K562 (cell line): ENCODE measurements at regions not wholly inside any gene's neighbourhood (a gene's known extent, or its start where the extent isn't known, plus 50 kb on each side); places are given as distances from the start of the nearest gene placed in this dataset.

Experiments used
- CEBPZ ChIP-seq: fragments of 150-350 bp; IDR thresholded peaks from 2 replicates; pipeline ENCODE4 v1.6.1; 2014; ENCODE audit warnings: low read depth, mild to moderate bottlenecking, low read length, borderline replicate concordance
- E2F4 ChIP-seq: sonication (generic); formaldehyde crosslinking; IDR thresholded peaks from 2 replicates; pipeline ENCODE4 v1.8.0; 2022; ENCODE audit warnings: mild to moderate bottlenecking, low read depth, missing genetic modification reagents
- E2F5 ChIP-seq: sonication (generic); formaldehyde crosslinking; IDR thresholded peaks from 2 replicates; pipeline ENCODE4 v1.8.0; 2022; ENCODE audit warnings: mild to moderate bottlenecking, missing genetic modification reagents
- ETV6 ChIP-seq, 3 experiments: fragments of 150-350 bp in 1 of 3; sonication (generic) in 1 of 3; formaldehyde crosslinking in 1 of 3; IDR thresholded peaks; 2 replicates each; pipeline versions ENCODE4 v1.6.1 to v1.8.0; 2014 to 2022; ENCODE audit warnings: borderline replicate concordance in 2 of 3, low read depth in 2 of 3, antibody characterized with exemption in 1 of 3, low read length in 1 of 3, mild to moderate bottlenecking in 1 of 3, missing genetic modification reagents in 1 of 3
- FOXM1 ChIP-seq, 2 experiments: fragments of 450-650 bp in 1 of 2; sonication (generic) in 1 of 2; formaldehyde crosslinking in 1 of 2; IDR thresholded peaks; 2 replicates each; pipeline versions ENCODE4 v1.6.1 to v1.9.0; 2017 to 2022; ENCODE audit warnings: low read depth in 2 of 2, mild to moderate bottlenecking in 2 of 2, missing genetic modification reagents in 1 of 2, moderate library complexity in 1 of 2
- MECOM ChIP-seq: fragments of 250-450 bp; sonication (Bioruptor Pico); IDR thresholded peaks from 2 replicates; pipeline ENCODE4 v1.8.0; 2022; ENCODE audit warnings: inconsistent platforms
- MXD1 ChIP-seq: fragments of 250-450 bp; sonication (Bioruptor Pico); IDR thresholded peaks from 2 replicates; pipeline ENCODE4 v1.8.0; 2021; ENCODE audit warnings: borderline replicate concordance, mild to moderate bottlenecking, moderate library complexity; ENCODE audit not compliant: poor library complexity, severe bottlenecking
- PHF20 ChIP-seq: fragments of 450-650 bp; IDR thresholded peaks from 2 replicates; pipeline ENCODE4 v1.6.1; 2018; ENCODE audit not compliant: partially characterized antibody
- POLR2H ChIP-seq: IDR thresholded peaks from 2 replicates; pipeline ENCODE4 v1.6.1; 2016; ENCODE audit warnings: missing genetic modification characterization, low read depth, mild to moderate bottlenecking, control low read depth, missing compliant biosample characterization, moderate library complexity
- TRIM24 ChIP-seq, 2 experiments: fragments of 450-650 bp; IDR thresholded peaks; 2 replicates each; pipeline ENCODE4 v1.6.1; 2016
- USF1 ChIP-seq: sonication (generic); formaldehyde crosslinking; IDR thresholded peaks from 2 replicates; pipeline ENCODE4 v1.9.0; 2022; ENCODE audit warnings: mild to moderate bottlenecking, missing genetic modification reagents
- XRCC3 ChIP-seq: fragments of 450-650 bp; IDR thresholded peaks from 2 replicates; pipeline ENCODE4 v1.6.1; 2017; ENCODE audit warnings: mild to moderate bottlenecking, moderate library complexity
- ZC3H4 ChIP-seq: sonication (generic); formaldehyde crosslinking; IDR thresholded peaks from 2 replicates; pipeline ENCODE4 v1.9.0; 2021; ENCODE audit warnings: missing genetic modification reagents, borderline replicate concordance
- ZMIZ1 ChIP-seq, 2 experiments: fragments of 150-350 bp in 1 of 2; IDR thresholded peaks; 2 replicates each; pipeline ENCODE4 v1.6.1; 2012 to 2016; ENCODE audit warnings: low read depth in 2 of 2, low read length in 2 of 2, mild to moderate bottlenecking in 1 of 2, moderate library complexity in 1 of 2
- ZNF79 ChIP-seq: fragments of 250-450 bp; sonication (Bioruptor Pico); IDR thresholded peaks from 2 replicates; pipeline ENCODE4 v1.4.0; 2020; ENCODE audit warnings: low read depth, mild to moderate bottlenecking, moderate library complexity

- TF ChIP-seq PHF20 (no peak), MXD1 (CRISPR knock-in tag) (peak; percentile 59), TRIM24 (IDR thresholded peaks at IDR 0.05) (peak; percentile 95 to 96), ZC3H4 (no peak), ZNF79 (CRISPR knock-in tag) (no peak), ETV6 (IDR thresholded peaks at IDR 0.05; ENCODE audit: borderline replicate concordance in 1 of 2, low read depth in 2 of 2, low read length in 1 of 2) (peak in 1 of 2 experiments; percentile 73; a peak in 1 of 4 replicates), ETV6 (CRISPR knock-in tag; IDR thresholded peaks at IDR 0.05; ENCODE audit: borderline replicate concordance) (no peak), ZMIZ1 (IDR thresholded peaks at IDR 0.05; ENCODE audit: low read depth in 2 of 2, low read length in 2 of 2) (peak in 1 of 2 experiments; percentile 89; a peak in 1 of 4 replicates), POLR2H (no peak; the same call in 1 of the 2 replicates), FOXM1 (IDR thresholded peaks at IDR 0.05; ENCODE audit: low read depth) (peak; percentile 90), FOXM1 (CRISPR knock-in tag; IDR thresholded peaks at IDR 0.05; ENCODE audit: low read depth) (no peak), E2F5 (CRISPR knock-in tag) (no peak), CEBPZ (no peak), XRCC3 (no peak), MECOM (CRISPR knock-in tag) (peak; percentile 83), E2F4 (CRISPR knock-in tag) (no peak), USF1 (CRISPR knock-in tag) (peak; percentile 96)
These were observed 401.2 kb upstream of the NR2F2 start (continued) for GRCh38 chr15:95929232-95929846.
